ENCODE measurements at regions not wholly inside any gene's neighbourhood (a gene's known extent, or its start where the extent isn't known, plus 50 kb on each side); places are given as distances from the start of the nearest gene placed in this dataset.

DNA sequence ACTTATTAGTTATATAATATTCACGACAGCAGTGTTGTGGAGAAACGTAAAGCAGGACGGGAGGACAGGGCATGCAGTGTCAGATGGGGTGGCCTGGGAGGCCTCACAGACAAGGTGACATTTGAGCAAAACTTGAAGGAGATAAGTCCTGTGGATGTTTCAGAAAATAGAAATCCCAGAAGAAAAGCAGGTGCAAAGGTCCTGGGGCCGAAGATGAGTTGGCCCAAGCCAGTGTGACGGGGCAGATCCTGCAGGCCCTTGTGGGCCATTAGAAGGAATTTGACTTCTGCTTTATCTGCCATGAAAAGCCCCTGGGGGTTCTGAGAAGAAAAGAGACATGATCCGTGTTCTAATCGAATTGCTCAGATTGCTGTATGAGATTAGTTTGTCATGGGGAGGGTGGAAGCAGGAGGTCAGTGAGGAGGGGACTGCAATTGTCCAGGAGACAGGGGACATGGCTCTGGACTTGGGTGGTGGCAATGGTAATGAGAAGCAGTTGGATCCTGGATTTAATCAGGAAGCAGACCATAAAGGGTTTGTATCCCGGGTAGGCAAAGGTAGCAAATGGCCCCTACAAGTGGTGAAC lies 437.4 kb upstream of the SULF2 start:
- TF ChIP-seq CTCF (IDR thresholded peaks at IDR 0.05) (no peak), POLR2A (IDR thresholded peaks at IDR 0.05) (no peak)

Measured in right lobe of liver (tissue), 4 donors.